Neural progenitor cell (in vitro differentiated cells): ENCODE measurements at regions not wholly inside any gene's neighbourhood (a gene's known extent, or its start where the extent isn't known, plus 50 kb on each side); places are given as distances from the start of the nearest gene placed in this dataset.
A peak's percentile ranks its signal among the peaks of the same experiment; 100 is the strongest.
"Not testable (repeated sequence)": the region's sequence is repeated elsewhere in the genome, so short reads cannot be mapped to it uniquely, and the experiment has no call there.

Source experiments
- DNase-seq: peaks from one replicate; pipeline ENCODE4 v3.0.0-alpha.2; 2016; ENCODE audit warnings: low spot score
- H2AFZ ChIP-seq: fragments of 200-600 bp; sonication (generic); replicated peaks from 2 replicates; pipeline ENCODE4 v1.6.1; 2016; ENCODE audit warnings: antibody characterized with exemption
- H3F3A ChIP-seq: fragments of 200-600 bp; sonication (generic); 2 replicates; pipeline ENCODE4 v1.6.1; 2016; ENCODE audit warnings: antibody characterized with exemption, low read depth
- H3K27ac ChIP-seq: fragments of 200-600 bp; sonication (generic); 2 replicates; pipeline ENCODE4 v1.5.1; 2016; ENCODE audit warnings: mild to moderate bottlenecking
- H3K27me3 ChIP-seq: fragments of 200-600 bp; sonication (generic); 2 replicates; pipeline ENCODE4 v1.6.1; 2016; ENCODE audit warnings: mild to moderate bottlenecking, moderate library complexity
- H3K36me3 ChIP-seq: fragments of 200-600 bp; sonication (generic); 2 replicates; pipeline ENCODE4 v1.5.1; 2016
- H3K4me1 ChIP-seq: fragments of 200-600 bp; sonication (generic); 2 replicates; pipeline ENCODE4 v1.6.1; 2016; ENCODE audit warnings: mixed run types
- H3K4me2 ChIP-seq: fragments of 200-600 bp; sonication (generic); 2 replicates; pipeline ENCODE4 v1.6.1; 2016
- H3K4me3 ChIP-seq: fragments of 200-600 bp; sonication (generic); 2 replicates; pipeline ENCODE4 v1.5.1; 2016
- H3K79me2 ChIP-seq: fragments of 200-600 bp; sonication (generic); 2 replicates; pipeline ENCODE4 v1.6.1; 2016; ENCODE audit warnings: low read depth
- H3K9ac ChIP-seq: fragments of 200-600 bp; sonication (generic); 2 replicates; pipeline ENCODE4 v1.6.1; 2016
- H3K9me3 ChIP-seq: fragments of 200-600 bp; sonication (generic); 2 replicates; pipeline ENCODE4 v1.5.1; 2016; ENCODE audit warnings: low read depth
- H4K20me1 ChIP-seq: fragments of 200-600 bp; sonication (generic); 2 replicates; pipeline ENCODE4 v1.6.1; 2016; ENCODE audit warnings: low read depth
- H3K27ac Mint-ChIP-seq: 3 replicates; pipeline ENCODE4 v1.8.0; 2021; ENCODE audit warnings: mixed read lengths
- H3K27me3 Mint-ChIP-seq: 2 replicates; pipeline ENCODE4 v1.8.0; 2022; ENCODE audit warnings: low read depth, mild to moderate bottlenecking, inconsistent platforms, moderate library complexity, mixed read lengths; ENCODE audit not compliant: insufficient read depth
- H3K36me3 Mint-ChIP-seq: 3 replicates; pipeline ENCODE4 v1.8.0; 2021; ENCODE audit warnings: mixed read lengths
- H3K4me1 Mint-ChIP-seq: 3 replicates; pipeline ENCODE4 v1.8.0; 2021; ENCODE audit warnings: mixed read lengths
- H3K4me3 Mint-ChIP-seq: 3 replicates; pipeline ENCODE4 v1.8.0; 2021; ENCODE audit warnings: mild to moderate bottlenecking, moderate library complexity, mixed read lengths
- H3K9me3 Mint-ChIP-seq: 3 replicates; pipeline ENCODE4 v1.8.0; 2020; ENCODE audit warnings: mixed read lengths
- CTCF ChIP-seq: fragments of 200-600 bp; sonication (generic); IDR thresholded peaks from 2 replicates; pipeline ENCODE4 v1.5.1; 2017; ENCODE audit warnings: antibody characterized with exemption, mild to moderate bottlenecking
- EZH2 ChIP-seq: fragments of 200-600 bp; sonication (generic); IDR thresholded peaks from 2 replicates; pipeline ENCODE4 v1.6.1; 2017; ENCODE audit warnings: antibody characterized with exemption, mild to moderate bottlenecking, moderate library complexity
- EZH2phosphoT487 ChIP-seq: fragments of 200-600 bp; sonication (generic); IDR thresholded peaks from 2 replicates; pipeline ENCODE4 v1.6.1; 2017; ENCODE audit warnings: antibody characterized with exemption

GRCh38 chr12:20077618-20078017 lies 290.7 kb upstream of the PDE3A start:
- no peak for TF ChIP-seq EZH2
- TF ChIP-seq EZH2phosphoT487, result no peak
- no peak for TF ChIP-seq CTCF
- DNase-seq, result peak; percentile 37
- Mint-ChIP-seq H3K4me3 (no peak overlapping the region), H3K9me3 (no peaks in the 10 kb centered on the region), H3K4me1 (peaks cover 13% of the 10 kb centered on the region), H3K36me3 (no peaks in the 10 kb centered on the region), H3K27ac (no peak overlapping the region), H3K27me3 (no peaks in the 10 kb centered on the region)
- Histone ChIP-seq H3F3A (no peaks in the 10 kb centered on the region), H2AFZ (no peak overlapping the region), H3K27me3 (no peaks in the 10 kb centered on the region), H3K4me3 (no peak overlapping the region), H3K79me2 (no peaks in the 10 kb centered on the region), H3K4me2 (no peak overlapping the region), H3K9ac (no peak overlapping the region), H3K9me3 (no peaks in the 10 kb centered on the region), H3K4me1 (no peaks in the 10 kb centered on the region), H3K27ac (no peak overlapping the region), H4K20me1 (no peaks in the 10 kb centered on the region), H3K36me3 (peaks cover 6% of the 10 kb centered on the region)

GRCh38 chr12:20089077-20089476 lies 279.3 kb upstream of the PDE3A start:
- H3K9me3 Mint-ChIP-seq, result peaks cover 3% of the 10 kb centered on the region
- no peaks in the 10 kb centered on the region for H3K27me3 Mint-ChIP-seq
- H3K4me1 ChIP-seq, result no peaks in the 10 kb centered on the region
- H3F3A ChIP-seq, result no peaks in the 10 kb centered on the region
- H3K36me3 ChIP-seq, result no peaks in the 10 kb centered on the region
- TF ChIP-seq EZH2phosphoT487 (no peak), EZH2 (no peak), CTCF (no peak)
- H3K4me3 Mint-ChIP-seq, result no peak overlapping the region
- no peaks in the 10 kb centered on the region for H3K79me2 ChIP-seq
- H3K9ac ChIP-seq, result no peak overlapping the region
- no peaks in the 10 kb centered on the region for H3K4me1 Mint-ChIP-seq
- no peak for DNase-seq
- no peak overlapping the region for H3K4me3 ChIP-seq
- no peak overlapping the region for H3K27ac ChIP-seq
- H3K36me3 Mint-ChIP-seq, result no peaks in the 10 kb centered on the region
- H4K20me1 ChIP-seq, result no peaks in the 10 kb centered on the region
- no peaks in the 10 kb centered on the region for H3K9me3 ChIP-seq
- H3K27me3 ChIP-seq, result no peaks in the 10 kb centered on the region
- H2AFZ ChIP-seq, result no peak overlapping the region
- no peak overlapping the region for H3K27ac Mint-ChIP-seq
- H3K4me2 ChIP-seq, result no peak overlapping the region

- H3K9me3 ChIP-seq, H3K4me1 ChIP-seq, H3F3A ChIP-seq, DNase-seq, H3K36me3 Mint-ChIP-seq, H3K27ac ChIP-seq, H3K27ac Mint-ChIP-seq, H3K4me1 Mint-ChIP-seq, H3K36me3 ChIP-seq, H4K20me1 ChIP-seq, H3K79me2 ChIP-seq, H3K27me3 Mint-ChIP-seq, H3K4me3 Mint-ChIP-seq, H2AFZ ChIP-seq, H3K4me2 ChIP-seq, H3K9me3 Mint-ChIP-seq, H3K27me3 ChIP-seq, H3K4me3 ChIP-seq, H3K9ac ChIP-seq: not testable (repeated sequence)
These were observed 275.0 kb upstream of the PDE3A start for GRCh38 chr12:20093190-20093810.

- Histone ChIP-seq H3K27me3 (no peaks in the 10 kb centered on the region), H3K79me2 (no peaks in the 10 kb centered on the region), H3K27ac (no peak overlapping the region), H3K4me1 (peaks cover 15% of the 10 kb centered on the region), H3K36me3 (no peaks in the 10 kb centered on the region), H2AFZ (no peak overlapping the region), H3K9me3 (no peaks in the 10 kb centered on the region), H3K4me3 (no peak overlapping the region), H3K9ac (no peak overlapping the region), H3K4me2 (no peak overlapping the region), H3F3A (peaks cover 10% of the 10 kb centered on the region), H4K20me1 (no peaks in the 10 kb centered on the region)
- Mint-ChIP-seq H3K36me3 (no peaks in the 10 kb centered on the region), H3K4me3 (no peak overlapping the region), H3K4me1 (peaks cover 7% of the 10 kb centered on the region), H3K27me3 (no peaks in the 10 kb centered on the region), H3K27ac (no peak overlapping the region), H3K9me3 (no peaks in the 10 kb centered on the region)
- no peak for DNase-seq
- no peak for TF ChIP-seq CTCF
- TF ChIP-seq EZH2, result no peak
- TF ChIP-seq EZH2phosphoT487, result no peak
These were observed 271.9 kb upstream of the PDE3A start for GRCh38 chr12:20096430-20096829.
